ENCODE measurements at regions not wholly inside any gene's neighbourhood (a gene's known extent, or its start where the extent isn't known, plus 50 kb on each side); places are given as distances from the start of the nearest gene placed in this dataset.

DNA sequence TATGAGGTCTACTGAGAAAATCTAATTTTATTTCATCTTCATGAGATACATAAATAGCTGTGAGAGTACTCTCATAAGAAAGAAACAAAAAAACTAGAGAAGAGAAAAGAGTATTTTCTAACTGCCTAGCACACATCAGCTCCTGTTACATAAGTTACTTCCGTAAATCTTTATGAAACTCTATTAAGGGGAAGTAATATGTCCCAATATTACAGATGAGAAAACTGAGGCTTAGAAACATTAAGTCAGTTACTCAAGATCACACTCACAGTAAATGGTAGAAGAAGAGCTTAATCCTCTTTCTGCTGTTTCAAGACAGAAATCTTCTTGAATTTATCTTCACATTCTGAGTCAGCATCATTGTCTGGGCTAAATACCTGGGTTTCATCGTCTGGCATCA, 164.1 kb downstream of the DTHD1 start:
- no peak for DNase-seq
- H3K4me3 Mint-ChIP-seq (ENCODE audit: unreplicated experiment): no peak overlapping the region
- no peaks in the 10 kb centered on the region for H3K9me3 ChIP-seq
- intact Hi-C loops (cut with micrococcal nuclease; ENCODE audit: unreplicated experiment): no loop called here
- ChIA-PET POLR2A (no interaction called here), CTCF (no interaction called here)
- H3K36me3 Mint-ChIP-seq (ENCODE audit: insufficient read depth, unreplicated experiment): no peaks in the 10 kb centered on the region
- TF ChIP-seq, protein P1, sequence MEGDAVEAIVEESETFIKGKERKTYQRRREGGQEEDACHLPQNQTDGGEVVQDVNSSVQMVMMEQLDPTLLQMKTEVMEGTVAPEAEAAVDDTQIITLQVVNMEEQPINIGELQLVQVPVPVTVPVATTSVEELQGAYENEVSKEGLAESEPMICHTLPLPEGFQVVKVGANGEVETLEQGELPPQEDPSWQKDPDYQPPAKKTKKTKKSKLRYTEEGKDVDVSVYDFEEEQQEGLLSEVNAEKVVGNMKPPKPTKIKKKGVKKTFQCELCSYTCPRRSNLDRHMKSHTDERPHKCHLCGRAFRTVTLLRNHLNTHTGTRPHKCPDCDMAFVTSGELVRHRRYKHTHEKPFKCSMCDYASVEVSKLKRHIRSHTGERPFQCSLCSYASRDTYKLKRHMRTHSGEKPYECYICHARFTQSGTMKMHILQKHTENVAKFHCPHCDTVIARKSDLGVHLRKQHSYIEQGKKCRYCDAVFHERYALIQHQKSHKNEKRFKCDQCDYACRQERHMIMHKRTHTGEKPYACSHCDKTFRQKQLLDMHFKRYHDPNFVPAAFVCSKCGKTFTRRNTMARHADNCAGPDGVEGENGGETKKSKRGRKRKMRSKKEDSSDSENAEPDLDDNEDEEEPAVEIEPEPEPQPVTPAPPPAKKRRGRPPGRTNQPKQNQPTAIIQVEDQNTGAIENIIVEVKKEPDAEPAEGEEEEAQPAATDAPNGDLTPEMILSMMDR (IDR thresholded peaks at IDR 0.05; ENCODE audit: insufficient read depth in 1 of 2, low read depth in 1 of 2, low read length in 1 of 2, severe bottlenecking in 1 of 2, unreplicated experiment in 1 of 2): no peak
- BruUV-seq (replicated peaks): no TSS peak
- no peaks in the 10 kb centered on the region for H3K27me3 Mint-ChIP-seq (ENCODE audit: insufficient read depth, unreplicated experiment)
- no peak overlapping the region for H3K4me3 ChIP-seq (ENCODE audit: low read depth, low read length)
- H3K4me1 ChIP-seq: no peaks in the 10 kb centered on the region
- no peaks in the 10 kb centered on the region for H3K9me3 Mint-ChIP-seq (ENCODE audit: unreplicated experiment)
- no peaks in the 10 kb centered on the region for H3K4me1 Mint-ChIP-seq (ENCODE audit: low read depth, unreplicated experiment)
- no peak overlapping the region for H3K27ac Mint-ChIP-seq (ENCODE audit: unreplicated experiment)
- H3K36me3 ChIP-seq (ENCODE audit: control insufficient read depth, insufficient read depth, low read length): no peaks in the 10 kb centered on the region
- no peaks in the 10 kb centered on the region for H3K27me3 ChIP-seq (replicated peaks; ENCODE audit: control insufficient read depth, insufficient read depth, low read length)

DNA sequence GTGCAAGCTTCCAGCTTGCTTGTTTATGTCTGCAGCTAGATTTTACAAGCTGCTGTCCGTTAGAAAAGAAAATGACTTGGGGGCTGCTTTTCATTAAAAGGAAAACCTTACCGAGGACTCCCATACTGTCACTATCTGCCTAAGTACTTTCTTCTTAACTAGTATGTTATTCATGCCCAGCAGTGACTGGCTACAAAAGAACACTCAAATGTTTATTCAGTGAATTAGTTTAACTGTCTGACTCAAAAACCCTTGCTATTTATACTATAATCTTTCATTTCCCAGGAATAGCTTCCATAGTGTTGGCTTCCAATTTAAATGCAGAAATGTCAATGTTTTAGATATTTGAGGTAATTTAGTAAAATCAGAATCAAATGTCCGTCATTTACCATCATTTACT, 164.9 kb downstream of the DTHD1 start:
- intact Hi-C loops (cut with micrococcal nuclease; ENCODE audit: unreplicated experiment): no loop called here
- H3K27me3 Mint-ChIP-seq (ENCODE audit: insufficient read depth, unreplicated experiment): no peaks in the 10 kb centered on the region
- no peak for DNase-seq
- no peaks in the 10 kb centered on the region for H3K4me1 Mint-ChIP-seq (ENCODE audit: low read depth, unreplicated experiment)
- no peak overlapping the region for H3K27ac Mint-ChIP-seq (ENCODE audit: unreplicated experiment)
- Histone ChIP-seq H3K36me3 (ENCODE audit: control insufficient read depth, insufficient read depth, low read length) (no peaks in the 10 kb centered on the region), H3K27me3 (replicated peaks; ENCODE audit: control insufficient read depth, insufficient read depth, low read length) (no peaks in the 10 kb centered on the region), H3K4me3 (ENCODE audit: low read depth, low read length) (no peak overlapping the region), H3K4me1 (no peaks in the 10 kb centered on the region), H3K9me3 (no peaks in the 10 kb centered on the region)
- no peaks in the 10 kb centered on the region for H3K9me3 Mint-ChIP-seq (ENCODE audit: unreplicated experiment)
- TF ChIP-seq, protein P1 (IDR thresholded peaks at IDR 0.05; ENCODE audit: insufficient read depth in 1 of 2, low read depth in 1 of 2, low read length in 1 of 2, severe bottlenecking in 1 of 2, unreplicated experiment in 1 of 2): no peak
- no peaks in the 10 kb centered on the region for H3K36me3 Mint-ChIP-seq (ENCODE audit: insufficient read depth, unreplicated experiment)
- H3K4me3 Mint-ChIP-seq (ENCODE audit: unreplicated experiment): no peak overlapping the region
- ChIA-PET POLR2A (no interaction called here), CTCF (no interaction called here)
- no TSS peak for BruUV-seq (replicated peaks)

DNA sequence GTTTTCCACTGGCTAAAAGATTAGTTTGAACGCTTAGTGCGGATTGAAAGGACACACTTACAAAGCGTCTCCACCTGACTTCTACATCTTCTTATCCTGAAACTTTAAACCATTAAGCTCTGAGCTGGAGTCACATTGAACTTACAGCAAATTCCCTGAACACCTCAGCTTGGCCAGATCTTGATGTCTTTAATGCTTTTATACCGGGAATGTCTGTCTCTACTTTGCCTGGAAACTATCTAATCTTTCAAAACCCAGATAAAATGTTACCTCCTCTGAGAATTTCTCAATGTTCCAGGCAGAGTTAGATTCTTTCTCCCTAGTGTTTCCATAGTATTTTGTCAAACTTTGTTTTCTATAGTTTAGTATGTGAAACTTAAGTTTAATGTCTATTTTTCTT, 179.9 kb downstream of the DTHD1 start:
- H3K27ac Mint-ChIP-seq (ENCODE audit: unreplicated experiment): no peak overlapping the region
- BruUV-seq (replicated peaks): no TSS peak
- H3K27me3 ChIP-seq (replicated peaks; ENCODE audit: control insufficient read depth, insufficient read depth, low read length): no peaks in the 10 kb centered on the region
- H3K9me3 Mint-ChIP-seq (ENCODE audit: unreplicated experiment): no peaks in the 10 kb centered on the region
- TF ChIP-seq, protein P1 (IDR thresholded peaks at IDR 0.05; ENCODE audit: insufficient read depth in 1 of 2, low read depth in 1 of 2, low read length in 1 of 2, severe bottlenecking in 1 of 2, unreplicated experiment in 1 of 2): no peak
- H3K36me3 ChIP-seq (ENCODE audit: control insufficient read depth, insufficient read depth, low read length): no peaks in the 10 kb centered on the region
- ChIA-PET POLR2A (no interaction called here), CTCF (no interaction called here)
- no peak overlapping the region for H3K4me3 Mint-ChIP-seq (ENCODE audit: unreplicated experiment)
- H3K4me1 ChIP-seq: no peaks in the 10 kb centered on the region
- no peak for DNase-seq
- H3K9me3 ChIP-seq: no peaks in the 10 kb centered on the region
- H3K4me3 ChIP-seq (ENCODE audit: low read depth, low read length): no peak overlapping the region
- H3K27me3 Mint-ChIP-seq (ENCODE audit: insufficient read depth, unreplicated experiment): peaks cover 2% of the 10 kb centered on the region
- intact Hi-C loops (cut with micrococcal nuclease; ENCODE audit: unreplicated experiment): no loop called here
- no peaks in the 10 kb centered on the region for H3K36me3 Mint-ChIP-seq (ENCODE audit: insufficient read depth, unreplicated experiment)
- H3K4me1 Mint-ChIP-seq (ENCODE audit: low read depth, unreplicated experiment): no peaks in the 10 kb centered on the region

All from Caco-2 (cell line).